HCT116 (cell line): ENCODE measurements at regions not wholly inside any gene's neighbourhood (a gene's known extent, or its start where the extent isn't known, plus 50 kb on each side); places are given as distances from the start of the nearest gene placed in this dataset.

Experiments
- ATAC-seq: fragments of 200-7000 bp; cut with Tn5 transposase; 2 replicates; pipeline ENCODE4 v1.9.1; 2020; ENCODE audit warnings: mild to moderate bottlenecking, moderate library complexity
- BruUV-seq: library from RNA; stranded (reverse); fragments of 400-500 nt; replicated peaks from 2 replicates; lab custom pipeline; 2021; lab: Mats Ljungman, UMichigan
- CTCF ChIA-PET: fragments of 300-600 bp; sonication (Branson Sonifier 250); formaldehyde crosslinking; loops from one replicate; lab custom pipeline; 2021; ENCODE audit warnings: antibody characterized with exemption; lab: Charles Lee
- POLR2A ChIA-PET: fragments of 300-600, 350-600 bp; sonication (Branson Sonifier 250); formaldehyde crosslinking; loops from one replicate; lab custom pipeline; 2021; ENCODE audit warnings: antibody characterized with exemption; lab: Charles Lee
- RAD21 ChIA-PET, 2 experiments: fragments of 300-600 bp; sonication (Branson Sonifier 250); formaldehyde crosslinking; loops; one replicate each; lab custom pipeline; 2023; ENCODE audit warnings: low total read pairs in 2 of 2; ENCODE audit not compliant: uncharacterized antibody in 2 of 2, unreplicated experiment in 2 of 2, low non-redundant PET in 1 of 2; lab: Charles Lee
- DNase-seq: peaks from one replicate; pipeline ENCODE4 v3.0.0-alpha.2; 2010; ENCODE audit warnings: low read depth, low spot score
- H2AFZ ChIP-seq: fragments of 200-600 bp; shearing (Covaris generic), sonication (generic); 2 replicates; pipeline ENCODE4 v1.6.1; 2017; ENCODE audit warnings: low read depth, mixed run types, mixed read lengths, antibody characterized with exemption, low read length; ENCODE audit not compliant: poor library complexity, severe bottlenecking
- H3K27ac ChIP-seq: 2 replicates; pipeline ENCODE4 v1.5.1; 2012; ENCODE audit warnings: low read depth, low read length
- H3K27me3 ChIP-seq: fragments of 200-600 bp; sonication (generic); 2 replicates; pipeline ENCODE4 v1.6.1; 2016; ENCODE audit warnings: mixed run types, low read length, mixed read lengths; ENCODE audit not compliant: insufficient read depth
- H3K36me3 ChIP-seq, 2 experiments: fragments of 200-500 bp in 1 of 2; fragments of 200-600 bp in 1 of 2; sonication (Bioruptor generic) in 1 of 2; sonication (generic) in 1 of 2; 2 replicates each; pipeline versions ENCODE4 v1.5.1 to v1.6.1; 2014 to 2016; ENCODE audit warnings: low read length in 2 of 2, inconsistent platforms in 1 of 2, mixed read lengths in 1 of 2, mixed run types in 1 of 2; ENCODE audit not compliant: insufficient read depth in 2 of 2, control insufficient read depth in 1 of 2
- H3K4me1 ChIP-seq, 2 experiments: fragments of 200-600 bp in 1 of 2; sonication (generic) in 1 of 2; 2 replicates each; pipeline versions ENCODE4 v1.5.1 to v1.6.1; 2012 to 2017; ENCODE audit warnings: low read length in 2 of 2, inconsistent platforms in 1 of 2, mild to moderate bottlenecking in 1 of 2, mixed read lengths in 1 of 2, mixed run types in 1 of 2, moderate library complexity in 1 of 2; ENCODE audit not compliant: insufficient read depth in 2 of 2, control insufficient read depth in 1 of 2
- H3K4me2 ChIP-seq: fragments of 200-600 bp; sonication (generic); 2 replicates; pipeline ENCODE4 v1.6.1; 2017; ENCODE audit warnings: mixed run types, low read length, mixed read lengths
- H3K4me3 ChIP-seq, 2 experiments: fragments of 200-600 bp in 1 of 2; sonication (generic) in 1 of 2; replicated peaks in 1 of 2; 2 replicates each; pipeline ENCODE4 v1.5.1; 2011 to 2016; ENCODE audit warnings: low read length in 2 of 2, control low read depth in 1 of 2, low read depth in 1 of 2, mild to moderate bottlenecking in 1 of 2, mixed read lengths in 1 of 2, mixed run types in 1 of 2
- H3K79me2 ChIP-seq: fragments of 200-600 bp; sonication (generic); 2 replicates; pipeline ENCODE4 v1.6.1; 2017; ENCODE audit warnings: mild to moderate bottlenecking, mixed run types, low read length, moderate library complexity, mixed read lengths; ENCODE audit not compliant: insufficient read depth
- H3K9ac ChIP-seq: fragments of 200-600 bp; sonication (generic); 2 replicates; pipeline ENCODE4 v1.6.1; 2016; ENCODE audit warnings: low read length, mixed read lengths
- H3K9me2 ChIP-seq: fragments of 200-600 bp; sonication (generic), shearing (Covaris generic); 2 replicates; pipeline ENCODE4 v1.6.1; 2017; ENCODE audit warnings: mixed run types, mild to moderate bottlenecking, moderate library complexity; ENCODE audit not compliant: insufficient read depth
- H3K9me3 ChIP-seq, 2 experiments: fragments of 200-500 bp in 1 of 2; fragments of 200-600 bp in 1 of 2; sonication (Bioruptor generic) in 1 of 2; sonication (generic) in 1 of 2; 2 replicates each; pipeline ENCODE4 v1.6.1; 2014 to 2017; ENCODE audit warnings: low read length in 2 of 2, mixed read lengths in 2 of 2, inconsistent platforms in 1 of 2, low read depth in 1 of 2, mild to moderate bottlenecking in 1 of 2, mixed run types in 1 of 2, moderate library complexity in 1 of 2; ENCODE audit not compliant: control insufficient read depth in 1 of 2, insufficient read depth in 1 of 2
- H4K20me1 ChIP-seq: fragments of 200-600 bp; sonication (generic), shearing (Covaris generic); 2 replicates; pipeline ENCODE4 v1.6.1; 2017; ENCODE audit warnings: mixed run types, mild to moderate bottlenecking, moderate library complexity; ENCODE audit not compliant: insufficient read depth
- CBX3 ChIP-seq: IDR thresholded peaks from 2 replicates; pipeline ENCODE4 v1.6.1; 2012; ENCODE audit warnings: low read depth
- CEBPB ChIP-seq: IDR thresholded peaks from 2 replicates; pipeline ENCODE4 v1.6.1; 2012; ENCODE audit warnings: low read depth
- CTCF ChIP-seq, 3 experiments: fragments of 200-600 bp in 1 of 3; sonication (generic) in 1 of 3; IDR thresholded peaks in 2 of 3; conservative IDR thresholded peaks in 1 of 3; 2 replicates each; pipeline ENCODE4 v1.5.1; 2012 to 2017; ENCODE audit warnings: low read depth in 2 of 3, low read length in 2 of 3, antibody characterized with exemption in 1 of 3, borderline replicate concordance in 1 of 3, control low read depth in 1 of 3, mild to moderate bottlenecking in 1 of 3, mixed read lengths in 1 of 3, mixed run types in 1 of 3, moderate library complexity in 1 of 3; ENCODE audit not compliant: insufficient read depth in 1 of 3
- ELF1 ChIP-seq: IDR thresholded peaks from 2 replicates; pipeline ENCODE4 v1.6.1; 2012; ENCODE audit warnings: low read depth, borderline replicate concordance
- EZH2 ChIP-seq: fragments of 200-600 bp; sonication (generic); IDR thresholded peaks from 2 replicates; pipeline ENCODE4 v1.6.1; 2017; ENCODE audit warnings: antibody characterized with exemption, mixed run types
- JUND ChIP-seq: IDR thresholded peaks from 2 replicates; pipeline ENCODE4 v1.6.1; 2012
- MAX ChIP-seq: IDR thresholded peaks from 2 replicates; pipeline ENCODE4 v1.6.1; 2012
- POLR2A ChIP-seq: IDR thresholded peaks from 2 replicates; pipeline ENCODE4 v1.7.0; 2011; ENCODE audit warnings: borderline replicate concordance; ENCODE audit not compliant: insufficient read depth, insufficient read length; ENCODE audit errors: extremely low read depth
- POLR2AphosphoS5 ChIP-seq: IDR thresholded peaks from 2 replicates; pipeline ENCODE4 v1.6.1; 2011; ENCODE audit warnings: mild to moderate bottlenecking, low read depth, low read length, moderate library complexity
- REST ChIP-seq: IDR thresholded peaks from 2 replicates; pipeline ENCODE4 v1.6.1; 2012; ENCODE audit warnings: low read depth
- SP1 ChIP-seq: IDR thresholded peaks from 2 replicates; pipeline ENCODE4 v1.6.1; 2012; ENCODE audit warnings: low read depth
- SRF ChIP-seq: IDR thresholded peaks from 2 replicates; pipeline ENCODE4 v1.6.1; 2012; ENCODE audit warnings: low read depth
- YY1 ChIP-seq: IDR thresholded peaks from 2 replicates; pipeline ENCODE4 v1.6.1; 2011; ENCODE audit warnings: low read length, low read depth, moderate library complexity, mild to moderate bottlenecking; ENCODE audit not compliant: insufficient replicate concordance; ENCODE audit errors: extremely low read depth
- ZNF274 ChIP-seq: fragments of 200-500 bp; sonication (Bioruptor generic); IDR thresholded peaks from 2 replicates; pipeline ENCODE4 v1.6.1; 2014; ENCODE audit warnings: mild to moderate bottlenecking, low read depth, low read length, inconsistent platforms
- intact Hi-C: fragments of 100-400 bp; cut with micrococcal nuclease; formaldehyde crosslinking; loops from 2 replicates; pipeline ENCODE4 v1.10.0; 2022

GRCh38 chr5:118377420-118377819 lies 610.9 kb downstream of the DTWD2 start:
- H3K36me3 ChIP-seq, result no peaks in the 10 kb centered on the region
- DNase-seq (no peak), ATAC-seq (no peak)
- TF ChIP-seq POLR2AphosphoS5, result no peak
- TF ChIP-seq EZH2, result no peak
- no peak for TF ChIP-seq POLR2A
- no peak for TF ChIP-seq ELF1
- TF ChIP-seq REST, result no peak
- no peak for TF ChIP-seq YY1
- no peak for TF ChIP-seq JUND
- no peak for TF ChIP-seq MAX
- no peak for TF ChIP-seq CTCF (IDR thresholded peaks at IDR 0.05 in 2 of 3, conservative IDR thresholded peaks at IDR 0.05 in 1 of 3; ENCODE audit: borderline replicate concordance in 1 of 3, insufficient read depth in 1 of 3, low read depth in 2 of 3, low read length in 2 of 3)
- TF ChIP-seq CBX3, result no peak
- TF ChIP-seq ZNF274, result no peak
- no peak for TF ChIP-seq CEBPB
- TF ChIP-seq SP1, result no peak
- no peak for TF ChIP-seq SRF
- H3K4me2 ChIP-seq, result no peak overlapping the region
- no peak overlapping the region for H3K27ac ChIP-seq
- ChIA-PET CTCF (no interaction called here), RAD21 (no interaction called here), POLR2A (no interaction called here)
- no TSS peak for BruUV-seq
- no peaks in the 10 kb centered on the region for H3K4me1 ChIP-seq
- no peaks in the 10 kb centered on the region for H3K79me2 ChIP-seq
- H3K27me3 ChIP-seq, result no peaks in the 10 kb centered on the region
- H3K9ac ChIP-seq, result no peak overlapping the region
- intact Hi-C loops, result no loop called here
- H3K4me3 ChIP-seq, result no peak overlapping the region
- no peaks in the 10 kb centered on the region for H3K9me3 ChIP-seq
- H3K9me2 ChIP-seq, result no peaks in the 10 kb centered on the region
- H2AFZ ChIP-seq, result no peak overlapping the region
- H4K20me1 ChIP-seq, result no peaks in the 10 kb centered on the region
